IMR-90 (cell line): ENCODE measurements at regions not wholly inside any gene's neighbourhood (a gene's known extent, or its start where the extent isn't known, plus 50 kb on each side); places are given as distances from the start of the nearest gene placed in this dataset.

Experiments
- ATAC-seq: fragments of 200-7000 bp; cut with Tn5 transposase; 2 replicates; pipeline ENCODE4 v1.9.1; 2020; ENCODE audit warnings: low read depth, mild to moderate bottlenecking, moderate library complexity
- BruUV-seq: library from RNA; stranded (reverse); fragments of 400-500 nt; replicated peaks from 2 replicates; lab custom pipeline; 2021; lab: Mats Ljungman, UMichigan
- CTCF ChIA-PET: fragments of 300-600 bp; formaldehyde crosslinking; extraction: SDS; loops from one replicate; lab custom pipeline; 2021; ENCODE audit warnings: antibody characterized with exemption; lab: Yijun Ruan, JAX
- POLR2A ChIA-PET: fragments of 300-600 bp; sonication (Branson Sonifier 250); formaldehyde crosslinking; loops from one replicate; lab custom pipeline; 2022; ENCODE audit warnings: antibody characterized with exemption; ENCODE audit not compliant: unreplicated experiment; lab: Charles Lee
- DNase-seq: peaks from one replicate; pipeline ENCODE4 v3.0.0; 2013
- H2AFZ ChIP-seq: replicated peaks from 2 replicates; pipeline ENCODE3; 2013; ENCODE audit warnings: low read length, mild to moderate bottlenecking; ENCODE audit not compliant: poor library complexity
- H2AK5ac ChIP-seq: 2 replicates; pipeline ENCODE4 v1.6.1; 2013; ENCODE audit warnings: low read depth, low read length, inconsistent platforms
- H2AK9ac ChIP-seq: replicated peaks from 2 replicates; pipeline ENCODE3; 2013; ENCODE audit warnings: mild to moderate bottlenecking, low read depth, low read length, moderate library complexity; ENCODE audit not compliant: poor library complexity
- H2BK120ac ChIP-seq: 2 replicates; pipeline ENCODE4 v1.6.1; 2013; ENCODE audit warnings: low read depth, low read length, inconsistent platforms
- H2BK15ac ChIP-seq: 3 replicates; pipeline ENCODE4 v1.6.1; 2013; ENCODE audit warnings: low read depth, low read length, inconsistent platforms
- H2BK20ac ChIP-seq: 2 replicates; pipeline ENCODE4 v1.6.1; 2013; ENCODE audit warnings: low read depth, mild to moderate bottlenecking, inconsistent platforms, low read length, moderate library complexity
- H2BK5ac ChIP-seq: 2 replicates; pipeline ENCODE4 v1.6.1; 2013; ENCODE audit warnings: mild to moderate bottlenecking, low read depth, low read length, inconsistent platforms; ENCODE audit not compliant: poor library complexity, severe bottlenecking
- H3K14ac ChIP-seq: replicated peaks from 2 replicates; pipeline ENCODE4 v1.6.1; 2013; ENCODE audit warnings: low read depth, low read length, inconsistent platforms
- H3K18ac ChIP-seq: 2 replicates; pipeline ENCODE4 v1.6.1; 2013; ENCODE audit warnings: low read depth, low read length, control low read depth
- H3K23ac ChIP-seq: 2 replicates; pipeline ENCODE4 v1.6.1; 2013; ENCODE audit warnings: low read depth, low read length, inconsistent platforms
- H3K27ac ChIP-seq: 2 replicates; pipeline ENCODE4 v1.5.1; 2013; ENCODE audit warnings: mild to moderate bottlenecking, control low read depth, low read length; ENCODE audit not compliant: insufficient read depth
- H3K27me3 ChIP-seq: 2 replicates; pipeline ENCODE4 v1.6.1; 2013; ENCODE audit warnings: low read length; ENCODE audit not compliant: control insufficient read depth, insufficient read depth
- H3K36me3 ChIP-seq: 2 replicates; pipeline ENCODE4 v1.6.1; 2013; ENCODE audit warnings: low read length, mixed read lengths; ENCODE audit not compliant: control insufficient read depth, insufficient read depth
- H3K4ac ChIP-seq: 2 replicates; pipeline ENCODE4 v1.6.1; 2013; ENCODE audit warnings: low read depth, low read length, inconsistent platforms
- H3K4me1 ChIP-seq: 2 replicates; pipeline ENCODE4 v1.6.1; 2013; ENCODE audit warnings: low read length, mixed read lengths; ENCODE audit not compliant: control insufficient read depth, insufficient read depth
- H3K4me2 ChIP-seq: 2 replicates; pipeline ENCODE4 v1.6.1; 2013; ENCODE audit warnings: low read depth, mild to moderate bottlenecking, control low read depth, low read length, moderate library complexity
- H3K4me3 ChIP-seq: 2 replicates; pipeline ENCODE4 v1.5.1; 2013; ENCODE audit warnings: low read depth, mild to moderate bottlenecking, control low read depth, low read length, moderate library complexity; ENCODE audit not compliant: insufficient read depth
- H3K56ac ChIP-seq: 2 replicates; pipeline ENCODE4 v1.6.1; 2013; ENCODE audit warnings: low read length, inconsistent platforms; ENCODE audit not compliant: insufficient read depth; ENCODE audit errors: extremely low read depth
- H3K79me1 ChIP-seq, 2 experiments: 2 replicates each; pipeline ENCODE4 v1.6.1; 2013; ENCODE audit warnings: low read length in 2 of 2, inconsistent platforms in 1 of 2, low read depth in 1 of 2
- H3K9ac ChIP-seq: 2 replicates; pipeline ENCODE4 v1.6.1; 2013; ENCODE audit warnings: low read depth, low read length, control low read depth
- H3K9me1 ChIP-seq: 2 replicates; pipeline ENCODE4 v1.6.1; 2013; ENCODE audit warnings: low read length, inconsistent platforms; ENCODE audit not compliant: insufficient read depth
- H3K9me3 ChIP-seq: 2 replicates; pipeline ENCODE4 v1.6.1; 2013; ENCODE audit warnings: low read length; ENCODE audit not compliant: control insufficient read depth, insufficient read depth
- H4K20me1 ChIP-seq: 2 replicates; pipeline ENCODE4 v1.6.1; 2013; ENCODE audit warnings: low read length, inconsistent platforms; ENCODE audit not compliant: insufficient read depth
- H4K5ac ChIP-seq: 2 replicates; pipeline ENCODE4 v1.6.1; 2013; ENCODE audit warnings: mild to moderate bottlenecking, low read depth, low read length, control low read depth
- H4K8ac ChIP-seq, 2 experiments: 2 replicates each; pipeline ENCODE4 v1.6.1; 2013; ENCODE audit warnings: low read depth in 2 of 2, low read length in 2 of 2, control low read depth in 1 of 2, inconsistent platforms in 1 of 2
- H4K91ac ChIP-seq: 2 replicates; pipeline ENCODE4 v1.6.1; 2013; ENCODE audit warnings: low read depth, low read length, inconsistent platforms; ENCODE audit not compliant: insufficient read depth
- BHLHE40 ChIP-seq: fragments of 150-350 bp; IDR thresholded peaks from 2 replicates; pipeline ENCODE4 v1.6.1; 2016; ENCODE audit warnings: mild to moderate bottlenecking, low read depth, low read length
- CEBPB ChIP-seq: IDR thresholded peaks from 2 replicates; pipeline ENCODE4 v1.6.1; 2012; ENCODE audit warnings: low read depth, low read length, improper control_type of control experiment
- CHD1 ChIP-seq: IDR thresholded peaks from 2 replicates; pipeline ENCODE4 v1.6.1; 2012; ENCODE audit warnings: low read depth, low read length, improper control_type of control experiment
- FOS ChIP-seq: fragments of 150-350 bp; IDR thresholded peaks from 2 replicates; pipeline ENCODE4 v1.6.1; 2016; ENCODE audit warnings: low read depth, low read length
- MAFK ChIP-seq: IDR thresholded peaks from 2 replicates; pipeline ENCODE4 v1.6.1; 2012; ENCODE audit warnings: low read depth, low read length, improper control_type of control experiment
- MAZ ChIP-seq: IDR thresholded peaks from 2 replicates; pipeline ENCODE4 v1.6.1; 2012; ENCODE audit warnings: low read depth, mild to moderate bottlenecking, low read length, improper control_type of control experiment, moderate library complexity, borderline replicate concordance
- MXI1 ChIP-seq: IDR thresholded peaks from 2 replicates; pipeline ENCODE4 v1.6.1; 2012; ENCODE audit warnings: low read depth, mild to moderate bottlenecking, low read length, moderate library complexity, borderline replicate concordance
- NFE2L2 ChIP-seq: fragments of 150-350 bp; IDR thresholded peaks from 2 replicates; pipeline ENCODE4 v1.6.1; 2016; ENCODE audit warnings: low read depth, mild to moderate bottlenecking, low read length
- POLR2A ChIP-seq: IDR thresholded peaks from 2 replicates; pipeline ENCODE4 v1.6.1; 2012; ENCODE audit warnings: mild to moderate bottlenecking, low read depth, low read length
- RAD21 ChIP-seq: IDR thresholded peaks from 2 replicates; pipeline ENCODE4 v1.6.1; 2012; ENCODE audit warnings: low read length, improper control_type of control experiment
- RCOR1 ChIP-seq: IDR thresholded peaks from 2 replicates; pipeline ENCODE4 v1.6.1; 2012; ENCODE audit warnings: mild to moderate bottlenecking, low read length, improper control_type of control experiment; ENCODE audit not compliant: insufficient replicate concordance
- RFX5 ChIP-seq: IDR thresholded peaks from 2 replicates; pipeline ENCODE4 v1.8.0; 2012; ENCODE audit warnings: low read depth, mild to moderate bottlenecking, low read length, moderate library complexity
- SMC3 ChIP-seq: fragments of 150-350 bp; IDR thresholded peaks from 2 replicates; pipeline ENCODE4 v1.6.1; 2016; ENCODE audit warnings: low read depth, mild to moderate bottlenecking, antibody characterized with exemption, low read length, moderate library complexity
- WGBS, 2 experiments: methylation state at CpG; one replicate each; pipeline versions ENCODE4 v1.1.5 to v1.1.7; 2013; ENCODE audit warnings: missing lambda C conversion rate in 2 of 2; ENCODE audit not compliant: insufficient read length in 1 of 2; ENCODE audit errors: extremely low coverage in 2 of 2; 5-methylcytosine and 5-hydroxymethylcytosine counted together
- dilution Hi-C: fragments of 300-500 bp; cut with HindIII; formaldehyde crosslinking; loops from one replicate; pipeline ENCODE4 v1.14.3; 2018; ENCODE audit warnings: low sequenced_read_pairs; ENCODE audit not compliant: unreplicated experiment
- in situ Hi-C: fragments of 300-500 bp; cut with MboI; formaldehyde crosslinking; loops from 3 replicates; pipeline ENCODE4 v1.14.3; 2019; ENCODE audit warnings: low sequenced_read_pairs, inconsistent platforms, mixed read lengths
- intact Hi-C: fragments of 100-400 bp; cut with micrococcal nuclease; formaldehyde crosslinking; loops from 2 replicates; pipeline ENCODE4 v1.10.0; 2022
- TF ChIP-seq, protein P1 (sequence below): fragments of 150-350 bp; IDR thresholded peaks from 2 replicates; pipeline ENCODE4 v1.6.1; 2016; ENCODE audit warnings: low read depth, mild to moderate bottlenecking, low read length, moderate library complexity, borderline replicate concordance
- TF ChIP-seq, protein P2 (sequence below): fragments of 150-350 bp; IDR thresholded peaks from 2 replicates; pipeline ENCODE4 v1.6.1; 2017; ENCODE audit warnings: mild to moderate bottlenecking, antibody characterized with exemption, low read length, low read depth
- TF ChIP-seq, protein P3 (sequence below): conservative IDR thresholded peaks from 2 replicates; pipeline ENCODE4 v1.5.1; 2012; ENCODE audit warnings: mild to moderate bottlenecking, low read depth, low read length, improper control_type of control experiment

DNA sequence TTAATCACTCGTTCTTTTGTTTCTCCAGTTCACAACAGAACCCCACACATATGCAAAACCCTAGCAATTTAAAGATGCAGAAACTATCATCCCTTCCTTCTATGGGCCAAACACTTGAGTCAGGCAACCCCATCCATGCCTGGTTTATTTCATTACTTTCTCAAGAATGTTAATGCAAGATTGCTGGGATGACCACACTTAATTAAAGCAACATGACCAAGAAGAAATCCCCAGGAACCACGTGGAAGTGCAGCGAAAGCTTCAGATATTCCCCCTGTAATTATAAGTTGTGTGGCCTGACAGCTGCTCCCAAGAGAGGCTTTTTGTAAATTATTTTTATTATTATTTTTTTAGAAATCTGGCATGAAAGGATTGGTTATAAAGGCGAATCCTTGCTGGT lies 246.2 kb upstream of the ID2 start:
- Histone ChIP-seq H3K9me1 (no peaks in the 10 kb centered on the region), H3K23ac (no peak overlapping the region), H3K4ac (no peak overlapping the region), H3K27me3 (no peaks in the 10 kb centered on the region), H2AK9ac (no peak overlapping the region), H2BK20ac (no peak overlapping the region), H3K4me2 (no peak overlapping the region), H4K91ac (no peak overlapping the region), H2AK5ac (no peak overlapping the region), H3K36me3 (no peaks in the 10 kb centered on the region), H3K56ac (no peak overlapping the region), H3K4me3 (no peak overlapping the region), H3K14ac (no peak overlapping the region), H4K8ac (no peak overlapping the region), H3K27ac (no peak overlapping the region), H2AFZ (no peak overlapping the region), H2BK5ac (no peak overlapping the region), H3K18ac (no peak overlapping the region), H3K79me1 (no peaks in the 10 kb centered on the region), H2BK15ac (no peak overlapping the region), H2BK120ac (no peak overlapping the region), H3K9ac (no peak overlapping the region), H3K9me3 (no peaks in the 10 kb centered on the region), H3K4me1 (no peaks in the 10 kb centered on the region), H4K20me1 (no peaks in the 10 kb centered on the region), H4K5ac (no peak overlapping the region)
- in situ Hi-C loops (no loop called here), dilution Hi-C loops (no loop called here), intact Hi-C loops (no loop called here)
- DNase-seq, result no peak
- TF ChIP-seq, protein P1, sequence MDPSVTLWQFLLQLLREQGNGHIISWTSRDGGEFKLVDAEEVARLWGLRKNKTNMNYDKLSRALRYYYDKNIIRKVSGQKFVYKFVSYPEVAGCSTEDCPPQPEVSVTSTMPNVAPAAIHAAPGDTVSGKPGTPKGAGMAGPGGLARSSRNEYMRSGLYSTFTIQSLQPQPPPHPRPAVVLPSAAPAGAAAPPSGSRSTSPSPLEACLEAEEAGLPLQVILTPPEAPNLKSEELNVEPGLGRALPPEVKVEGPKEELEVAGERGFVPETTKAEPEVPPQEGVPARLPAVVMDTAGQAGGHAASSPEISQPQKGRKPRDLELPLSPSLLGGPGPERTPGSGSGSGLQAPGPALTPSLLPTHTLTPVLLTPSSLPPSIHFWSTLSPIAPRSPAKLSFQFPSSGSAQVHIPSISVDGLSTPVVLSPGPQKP, result no peak
- TF ChIP-seq SMC3, result no peak
- TF ChIP-seq, protein P2, sequence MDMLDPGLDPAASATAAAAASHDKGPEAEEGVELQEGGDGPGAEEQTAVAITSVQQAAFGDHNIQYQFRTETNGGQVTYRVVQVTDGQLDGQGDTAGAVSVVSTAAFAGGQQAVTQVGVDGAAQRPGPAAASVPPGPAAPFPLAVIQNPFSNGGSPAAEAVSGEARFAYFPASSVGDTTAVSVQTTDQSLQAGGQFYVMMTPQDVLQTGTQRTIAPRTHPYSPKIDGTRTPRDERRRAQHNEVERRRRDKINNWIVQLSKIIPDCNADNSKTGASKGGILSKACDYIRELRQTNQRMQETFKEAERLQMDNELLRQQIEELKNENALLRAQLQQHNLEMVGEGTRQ, result no peak
- TF ChIP-seq RCOR1, result no peak
- TF ChIP-seq MAZ, result no peak
- no peak for TF ChIP-seq CEBPB
- TF ChIP-seq BHLHE40, result no peak
- TF ChIP-seq NFE2L2, result no peak
- TF ChIP-seq CHD1, result no peak
- no peak for TF ChIP-seq RAD21
- no peak for TF ChIP-seq FOS
- TF ChIP-seq MXI1, result no peak
- TF ChIP-seq, protein P3, sequence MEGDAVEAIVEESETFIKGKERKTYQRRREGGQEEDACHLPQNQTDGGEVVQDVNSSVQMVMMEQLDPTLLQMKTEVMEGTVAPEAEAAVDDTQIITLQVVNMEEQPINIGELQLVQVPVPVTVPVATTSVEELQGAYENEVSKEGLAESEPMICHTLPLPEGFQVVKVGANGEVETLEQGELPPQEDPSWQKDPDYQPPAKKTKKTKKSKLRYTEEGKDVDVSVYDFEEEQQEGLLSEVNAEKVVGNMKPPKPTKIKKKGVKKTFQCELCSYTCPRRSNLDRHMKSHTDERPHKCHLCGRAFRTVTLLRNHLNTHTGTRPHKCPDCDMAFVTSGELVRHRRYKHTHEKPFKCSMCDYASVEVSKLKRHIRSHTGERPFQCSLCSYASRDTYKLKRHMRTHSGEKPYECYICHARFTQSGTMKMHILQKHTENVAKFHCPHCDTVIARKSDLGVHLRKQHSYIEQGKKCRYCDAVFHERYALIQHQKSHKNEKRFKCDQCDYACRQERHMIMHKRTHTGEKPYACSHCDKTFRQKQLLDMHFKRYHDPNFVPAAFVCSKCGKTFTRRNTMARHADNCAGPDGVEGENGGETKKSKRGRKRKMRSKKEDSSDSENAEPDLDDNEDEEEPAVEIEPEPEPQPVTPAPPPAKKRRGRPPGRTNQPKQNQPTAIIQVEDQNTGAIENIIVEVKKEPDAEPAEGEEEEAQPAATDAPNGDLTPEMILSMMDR, result no peak
- TF ChIP-seq MAFK, result no peak
- no peak for TF ChIP-seq POLR2A
- TF ChIP-seq RFX5, result no peak
- no peak for ATAC-seq
- 100% methylated on average over 1 of the region's 4 CpGs; no CpG with 5 or more reads in 1 of the 2 experiments for WGBS, 2 experiments
- CTCF ChIA-PET, result no interaction called here
- POLR2A ChIA-PET, result no interaction called here
- BruUV-seq, result no TSS peak
